GM21515 (cell line): ENCODE measurements at regions not wholly inside any gene's neighbourhood (a gene's known extent, or its start where the extent isn't known, plus 50 kb on each side); places are given as distances from the start of the nearest gene placed in this dataset.
"Not testable (repeated sequence)": the region's sequence is repeated elsewhere in the genome, so short reads cannot be mapped to it uniquely, and the experiment has no call there.

ENCODE experiments used
- ATAC-seq: cut with Tn5 transposase; IDR thresholded peaks from one replicate; pipeline ENCODE4 v1.9.1; 2021; ENCODE audit not compliant: unreplicated experiment

DNA sequence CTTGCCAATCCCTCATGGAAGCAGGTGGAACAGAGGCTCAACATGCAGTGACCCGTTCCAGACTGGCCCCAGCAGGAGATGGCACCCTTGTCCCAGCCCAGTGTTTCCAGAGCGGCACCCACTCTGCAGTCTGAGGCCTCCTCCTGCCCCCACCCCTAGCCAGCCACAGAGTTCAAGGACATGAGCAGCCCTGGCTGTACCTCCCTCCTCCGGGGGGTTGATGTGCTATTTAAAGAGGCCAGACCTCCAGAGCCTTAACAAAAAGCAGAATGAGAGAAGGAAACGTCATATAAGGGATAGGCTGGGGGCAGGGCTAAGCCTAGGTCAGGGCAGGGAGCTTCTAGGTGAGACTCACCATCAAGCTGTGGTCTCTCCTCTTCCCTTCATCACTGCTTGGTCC, 115.7 kb upstream of the NANOS1 start:
- no peak for ATAC-seq

DNA sequence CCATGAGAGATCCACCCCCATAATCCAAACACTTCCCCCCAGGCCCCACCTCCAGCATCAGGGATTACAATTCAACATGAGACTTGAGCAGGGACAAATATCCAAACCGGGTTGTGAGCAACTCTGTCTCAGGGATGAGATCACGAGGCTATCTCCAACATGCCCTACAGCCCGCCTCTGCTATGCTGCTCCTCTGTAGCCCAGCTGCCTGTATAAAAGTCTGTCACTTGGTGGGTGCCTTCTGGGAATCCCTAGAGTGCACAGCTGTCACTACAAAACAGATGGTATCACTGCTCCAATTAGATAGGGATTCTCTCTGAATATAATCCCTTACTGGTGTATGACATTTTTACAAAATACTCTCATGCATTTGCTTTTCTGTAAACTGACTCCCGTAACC, 114.9 kb upstream of the NANOS1 start:
- ATAC-seq = no peak

DNA sequence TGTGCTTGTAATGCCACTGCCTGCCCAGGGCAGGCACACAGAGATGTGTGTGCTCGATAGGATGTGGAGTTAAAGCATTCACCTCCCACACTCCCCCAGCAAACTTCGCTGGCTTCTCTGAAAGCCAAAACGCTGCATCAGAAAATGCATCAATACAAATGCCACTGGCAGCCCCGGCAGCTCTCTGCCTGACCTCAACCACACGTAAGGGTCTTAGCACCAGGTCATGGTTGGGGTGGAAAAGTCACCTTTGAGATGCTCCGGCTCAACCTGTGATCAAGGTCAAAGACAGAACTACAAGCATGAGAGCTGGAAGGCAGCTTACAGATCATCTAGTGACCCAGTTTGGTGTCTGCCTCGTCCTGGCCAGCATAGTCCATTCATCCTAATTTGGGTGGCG, 114.4 kb upstream of the NANOS1 start:
- no peak for ATAC-seq

DNA sequence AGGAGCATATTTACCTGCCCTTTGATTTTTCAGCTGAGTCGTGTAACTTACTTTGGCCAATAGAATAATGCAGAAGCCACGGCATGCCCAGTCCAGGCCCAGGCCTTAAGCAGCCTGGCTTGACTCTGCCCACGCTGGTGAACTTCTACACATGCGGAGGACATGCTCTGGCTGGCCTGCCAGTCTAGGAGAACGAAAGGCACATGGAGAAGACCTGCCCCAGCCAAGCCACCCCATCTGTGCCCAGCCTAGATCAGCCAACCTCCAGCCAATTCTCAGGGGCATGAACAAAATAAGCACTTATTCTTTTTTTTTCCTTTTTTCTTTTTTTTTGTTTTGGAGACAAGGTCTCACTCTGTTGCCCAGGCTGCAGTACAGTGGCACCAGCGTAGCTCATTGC, 112.7 kb upstream of the NANOS1 start:
- ATAC-seq = no peak

DNA sequence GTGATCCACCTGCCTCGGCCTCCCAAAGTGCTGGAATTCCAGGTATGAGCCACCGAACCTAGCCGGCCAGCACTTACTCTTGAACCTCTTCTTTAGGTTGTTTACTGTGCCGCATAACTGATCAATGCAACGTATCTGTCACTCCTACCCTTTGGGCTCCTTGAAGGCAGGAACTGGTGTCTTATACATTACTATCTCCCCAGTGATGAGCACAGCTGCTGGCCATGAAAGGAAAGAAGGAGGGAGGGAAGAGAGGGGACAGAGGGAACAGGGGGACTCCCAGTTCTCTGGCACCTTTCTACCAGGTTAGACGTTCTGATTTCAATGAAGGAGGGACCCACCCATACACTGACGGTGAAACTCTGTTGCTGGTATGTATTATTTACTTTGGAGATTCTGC, 111.8 kb upstream of the NANOS1 start:
- no peak for ATAC-seq

DNA sequence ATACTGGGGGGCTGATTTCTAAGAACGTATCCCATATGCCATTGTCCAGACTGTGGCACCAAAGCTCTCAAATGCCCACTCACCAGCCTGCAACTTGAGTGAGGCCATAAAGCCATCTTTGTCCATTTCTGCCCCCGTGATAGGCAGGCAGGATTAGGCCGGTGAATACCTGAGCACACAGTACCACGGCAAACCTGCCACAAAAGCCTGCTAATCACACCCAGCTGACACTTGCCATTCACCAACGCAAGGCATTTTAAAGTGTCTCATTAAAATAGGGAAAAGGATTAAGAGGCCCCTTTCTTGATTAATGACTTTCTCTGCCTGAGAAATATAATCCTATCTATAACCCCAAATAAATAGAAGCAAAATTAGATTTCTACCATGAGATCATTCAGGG, 111.4 kb upstream of the NANOS1 start:
- no peak for ATAC-seq

DNA sequence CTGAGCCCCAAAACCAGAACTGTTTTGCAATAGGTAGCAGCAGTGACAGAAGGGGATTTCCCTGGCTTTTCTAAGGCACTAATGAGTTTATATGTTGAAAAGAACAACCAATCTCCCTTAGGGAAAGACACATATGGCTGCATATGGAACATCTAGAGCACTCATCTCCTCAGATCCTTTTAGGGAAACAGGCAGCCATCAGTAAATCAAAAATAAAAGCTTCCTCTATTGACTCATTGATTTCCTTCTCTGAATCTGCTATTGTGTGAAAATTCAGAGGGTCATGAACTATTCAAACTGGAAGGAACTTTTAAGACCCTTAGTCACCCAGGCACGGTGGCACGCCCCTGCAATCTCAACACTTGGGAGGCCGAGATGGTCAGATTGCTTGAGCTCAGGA, 110.9 kb upstream of the NANOS1 start:
- no peak for ATAC-seq

DNA sequence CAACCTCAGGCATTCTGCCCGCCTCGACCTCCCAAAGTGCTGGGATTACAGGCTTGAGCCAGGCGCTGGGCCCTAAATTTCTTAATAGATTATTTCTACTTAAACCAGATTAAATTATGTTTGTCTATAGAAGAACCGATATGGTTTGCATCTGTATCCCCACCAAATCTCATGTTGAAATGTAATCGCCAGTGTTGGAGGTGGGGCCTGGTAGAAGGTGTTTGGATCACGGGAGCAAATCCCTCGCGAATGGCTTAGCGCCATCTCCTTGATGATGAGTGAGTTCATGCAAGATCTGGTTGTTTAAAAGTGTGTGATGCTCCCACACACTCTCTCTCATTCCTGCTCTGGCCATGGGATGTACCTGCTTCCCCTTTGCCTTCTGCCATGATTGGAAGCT, 109.3 kb upstream of the NANOS1 start:
- ATAC-seq = no peak

DNA sequence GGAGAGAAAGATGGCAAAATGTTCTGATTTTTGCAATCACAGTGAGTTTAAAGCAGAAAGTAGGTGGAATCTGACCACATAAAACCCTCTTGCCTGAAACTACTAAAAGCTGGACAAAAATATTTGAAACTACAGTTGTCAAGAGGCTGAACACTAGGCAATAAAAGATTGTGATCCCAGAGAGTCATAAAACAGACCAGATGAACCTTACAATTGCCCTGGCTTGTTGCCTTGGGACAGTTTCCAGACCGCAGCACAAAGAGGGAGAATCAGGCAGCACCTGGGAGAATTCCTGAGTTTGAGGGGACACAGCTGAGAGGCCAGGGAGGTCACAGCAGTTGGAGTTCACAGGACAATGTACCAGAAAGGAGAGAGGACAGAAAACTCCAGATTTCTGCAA, 107.3 kb upstream of the NANOS1 start:
- ATAC-seq = no peak

DNA sequence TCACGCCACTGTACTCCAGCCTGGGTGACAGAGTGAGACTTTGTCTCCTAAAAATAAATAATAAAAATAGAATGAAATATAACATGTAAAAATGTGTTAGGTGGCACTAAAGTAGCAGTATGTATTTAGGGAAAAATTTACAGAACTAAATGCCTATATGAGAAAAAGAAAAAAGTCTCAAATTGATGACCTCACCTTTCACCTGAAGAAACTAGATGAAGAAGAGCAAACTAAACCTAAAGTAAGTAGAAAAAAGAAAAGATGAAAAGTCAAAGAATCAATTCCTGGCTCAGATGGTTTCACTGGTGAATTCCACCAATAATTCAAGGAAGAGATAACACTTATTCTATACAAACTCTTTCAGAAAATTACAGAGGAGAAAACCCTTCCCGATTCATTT, 106.5 kb upstream of the NANOS1 start:
- ATAC-seq = no peak

DNA sequence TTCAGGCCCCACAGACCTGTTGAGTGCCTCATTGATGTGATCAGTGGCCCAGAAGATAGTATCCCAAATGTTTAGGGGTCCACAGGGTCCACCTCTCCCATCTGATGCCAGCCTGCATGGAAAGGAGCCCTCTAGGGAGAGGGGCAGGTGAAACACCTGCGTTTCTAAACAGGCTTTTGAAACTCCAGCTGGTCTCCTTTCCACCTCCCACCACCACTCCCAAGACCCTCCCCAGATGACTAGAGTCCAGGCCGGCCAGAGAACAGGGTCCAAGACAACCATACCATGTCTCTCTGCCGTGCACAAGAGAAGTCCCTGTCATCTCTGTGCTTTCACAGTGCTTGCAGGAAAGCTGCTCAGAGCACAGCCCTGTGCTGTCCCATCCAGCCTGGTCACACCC, 105.0 kb upstream of the NANOS1 start:
- ATAC-seq = no peak

DNA sequence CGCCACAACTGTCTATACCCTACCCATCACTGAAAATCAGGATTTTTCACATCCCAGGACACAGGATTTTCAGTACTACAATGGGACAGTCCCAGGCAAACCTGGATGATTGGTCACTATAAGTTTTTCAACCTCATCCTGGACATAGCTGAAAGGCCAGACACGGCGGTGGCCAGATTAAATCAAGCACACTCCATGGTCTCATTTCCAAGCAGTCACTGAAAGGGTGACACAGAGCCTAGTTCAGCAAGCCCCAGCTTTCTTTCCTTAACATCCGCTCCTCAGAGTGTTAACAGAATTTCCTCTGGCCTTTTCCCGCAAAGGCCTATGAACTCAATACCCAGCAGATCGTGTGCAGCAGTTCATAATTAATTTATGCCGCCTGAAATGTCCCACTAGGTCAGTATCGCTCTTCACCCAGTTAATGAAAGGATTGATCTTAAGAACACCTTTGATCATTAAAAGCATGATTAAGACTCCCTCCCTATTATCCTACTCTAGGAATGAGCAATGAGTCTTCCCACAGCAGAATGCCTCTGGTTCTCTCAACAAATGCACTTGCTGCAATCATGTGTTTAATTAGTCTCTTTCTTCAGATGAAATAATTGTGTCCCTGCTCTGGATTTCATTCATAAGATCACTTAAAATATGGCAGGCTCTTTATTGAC, 104.0 kb upstream of the NANOS1 start:
- no peak for ATAC-seq

DNA sequence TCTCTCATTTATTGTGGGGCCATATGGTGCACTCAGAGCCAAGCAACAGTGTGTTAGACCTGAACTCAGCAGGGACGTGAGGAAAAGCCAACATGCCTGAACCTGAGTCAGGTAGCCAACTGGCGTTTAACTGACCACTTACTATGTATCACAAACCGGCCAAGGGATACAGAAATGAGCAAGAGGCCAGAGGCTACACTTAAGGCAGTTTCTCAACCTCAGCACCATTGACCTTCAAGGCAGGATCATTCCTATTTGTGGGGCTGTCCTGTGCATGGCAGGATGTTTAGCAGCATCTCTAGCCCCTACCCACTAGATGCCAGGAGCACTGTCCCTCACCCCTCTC, 103.5 kb upstream of the NANOS1 start:
- no peak for ATAC-seq

DNA sequence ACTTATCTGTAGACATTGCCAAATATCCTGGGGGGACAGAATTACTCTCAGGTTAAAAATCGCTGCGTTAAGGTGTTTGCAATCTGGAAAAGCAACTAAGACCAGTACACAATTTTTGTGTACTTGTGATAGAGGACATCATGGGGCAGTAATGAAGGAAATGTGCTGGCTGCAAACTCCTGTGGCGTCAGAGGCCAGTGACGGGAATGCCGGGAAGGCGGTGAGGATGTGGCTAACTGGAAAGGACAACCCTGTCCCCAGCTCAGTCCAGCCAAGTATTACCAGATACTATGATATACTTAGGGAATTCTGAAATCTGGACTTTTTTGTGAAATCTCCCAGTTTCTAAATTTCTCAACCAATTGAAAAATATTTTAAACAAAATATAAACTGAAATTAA, 103.1 kb upstream of the NANOS1 start:
- no peak for ATAC-seq

DNA sequence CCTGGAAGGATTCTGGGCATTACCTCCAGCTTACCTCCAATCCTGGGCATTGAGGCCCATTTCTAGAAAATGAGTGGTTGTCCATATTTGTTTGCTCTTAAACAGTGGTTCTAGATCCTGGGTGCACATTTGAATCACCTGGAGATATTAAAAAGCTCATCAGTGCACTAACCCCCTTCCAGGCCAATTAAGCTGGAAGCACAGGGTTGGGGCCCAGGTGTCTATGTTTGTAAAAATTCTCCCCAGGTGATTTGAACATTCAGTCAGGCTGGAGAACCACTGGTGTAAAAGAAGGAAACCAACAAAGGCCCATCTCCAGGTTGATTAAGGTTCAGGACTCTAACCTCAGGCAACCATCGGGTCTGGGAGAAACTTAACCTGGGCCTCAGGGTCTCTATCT, 102.6 kb upstream of the NANOS1 start:
- no peak for ATAC-seq

DNA sequence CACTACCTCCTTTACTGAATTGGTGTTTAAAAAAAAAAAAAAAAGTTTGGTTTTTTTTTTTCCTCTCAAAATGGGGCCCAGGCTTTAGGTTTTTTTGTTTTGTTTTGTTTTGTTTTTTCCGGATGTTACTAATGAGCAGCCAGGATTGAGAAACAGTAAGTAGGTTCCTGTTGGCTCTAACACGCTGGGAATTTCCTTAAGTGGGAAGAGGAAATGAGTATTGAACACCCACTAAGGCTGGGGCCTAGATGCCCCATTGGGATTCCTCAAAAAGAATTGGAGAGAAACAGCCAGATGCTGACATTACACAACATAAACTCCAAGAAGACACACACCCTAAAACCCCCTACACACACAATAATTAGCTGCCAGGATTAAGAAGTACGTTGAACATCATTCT, 102.2 kb upstream of the NANOS1 start:
- ATAC-seq = no peak

DNA sequence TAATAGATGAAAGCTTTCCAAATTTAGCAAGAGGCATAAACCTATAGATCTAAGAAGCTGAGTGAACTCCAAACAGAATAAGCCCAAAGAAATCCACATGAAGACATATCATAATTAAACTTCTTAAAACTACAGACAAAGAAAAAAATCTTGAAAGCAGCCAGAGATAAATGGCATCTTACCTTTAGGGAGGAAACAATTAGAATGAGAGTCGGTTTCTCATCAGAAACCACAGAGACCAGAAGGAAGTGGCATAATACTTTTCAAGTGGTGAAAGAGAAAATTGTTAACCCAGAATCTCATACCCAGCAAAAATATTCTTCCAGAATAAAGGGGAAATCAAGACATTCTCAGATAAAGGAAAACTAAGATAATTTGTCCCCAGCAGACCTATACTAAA, 98.9 kb upstream of the NANOS1 start:
- no peak for ATAC-seq

DNA sequence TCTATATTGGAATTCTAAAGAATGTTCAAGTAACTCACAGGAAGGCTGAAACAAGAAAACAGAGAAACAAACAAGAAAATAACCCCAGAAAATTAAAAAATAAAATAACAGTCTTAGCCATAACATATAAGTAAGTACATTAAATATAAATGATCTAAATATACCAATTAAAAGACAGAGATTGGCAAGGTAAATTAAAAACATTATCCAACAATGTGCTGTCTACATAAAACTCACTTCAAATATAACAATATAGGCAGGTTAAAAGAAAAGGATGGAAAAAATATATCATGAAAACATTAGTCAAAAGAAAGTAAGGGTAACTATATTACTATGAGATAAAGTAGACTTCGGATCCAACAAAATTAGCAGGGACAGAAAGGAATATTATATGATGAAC, 98.1 kb upstream of the NANOS1 start:
- ATAC-seq = no peak

DNA sequence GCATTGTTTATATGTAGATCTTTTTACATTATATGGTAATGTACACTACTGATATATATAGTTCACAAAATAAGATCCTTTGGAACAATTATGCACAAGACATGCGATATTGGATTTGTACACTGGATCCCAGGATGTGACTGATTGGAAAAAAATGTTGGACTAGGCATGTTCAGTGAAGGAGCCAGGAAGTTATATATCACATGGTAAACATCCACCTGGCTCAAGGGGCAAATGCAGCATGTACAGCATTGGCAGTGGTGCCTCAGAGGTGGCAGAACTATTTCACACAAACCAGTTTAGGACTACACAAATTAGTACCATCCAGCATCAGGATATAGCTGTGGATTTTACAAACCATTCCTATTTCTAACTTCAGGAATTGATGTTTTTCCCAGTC, 97.4 kb upstream of the NANOS1 start:
- ATAC-seq = not testable (repeated sequence)

DNA sequence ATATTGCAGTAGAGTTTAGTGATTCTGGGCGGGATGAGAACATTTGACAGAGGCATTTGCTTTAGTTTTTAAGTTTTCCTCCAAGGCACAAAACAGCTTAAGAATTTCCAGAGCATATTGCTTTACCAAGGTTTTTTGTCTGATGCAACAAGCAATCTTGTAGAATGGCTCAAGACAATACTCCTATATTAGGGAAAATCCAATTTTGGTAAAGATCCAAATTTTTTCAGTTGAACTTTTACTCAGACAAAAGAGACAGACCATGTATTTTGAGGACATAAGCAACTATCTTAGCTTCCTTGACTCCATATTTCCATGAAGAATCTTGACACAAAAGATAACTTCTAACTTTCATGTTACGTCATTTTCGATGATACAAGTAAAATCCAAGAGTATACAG, 92.3 kb upstream of the NANOS1 start:
- no peak for ATAC-seq

DNA sequence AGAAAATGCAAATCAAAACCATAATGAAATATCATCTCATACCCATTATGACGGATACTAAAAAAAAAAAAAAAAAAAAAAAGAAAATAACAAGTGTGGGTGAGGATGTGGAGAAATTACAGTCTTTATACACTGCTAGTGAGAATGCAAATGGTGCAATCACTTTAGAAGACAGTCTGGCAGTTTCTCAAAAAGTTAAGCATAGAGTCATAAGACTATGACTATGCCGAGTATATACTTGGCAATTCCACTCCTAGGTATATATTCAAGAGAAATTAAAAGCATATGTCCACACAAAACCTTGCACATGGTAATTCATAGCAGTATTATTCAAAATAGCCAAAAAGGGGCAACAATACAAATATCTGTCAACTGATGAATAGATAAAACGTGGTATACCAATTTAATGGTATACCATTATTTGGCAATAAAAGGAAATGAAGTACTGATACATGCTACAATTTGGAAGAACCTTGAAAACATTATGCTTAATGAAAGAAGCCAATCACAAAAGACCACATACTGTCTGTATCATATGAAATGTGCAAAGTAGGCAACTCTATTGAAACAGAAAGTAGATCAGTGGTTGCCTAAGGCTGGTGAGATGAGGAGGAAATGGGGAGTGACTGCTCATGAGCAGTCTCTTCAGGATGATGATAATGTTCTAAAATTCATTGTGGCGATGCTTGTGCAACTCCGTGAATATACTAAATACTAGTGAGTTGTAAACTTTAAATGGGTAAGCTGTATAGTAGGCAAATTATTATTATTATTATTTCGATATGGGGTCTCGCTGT, 90.1 kb upstream of the NANOS1 start:
- ATAC-seq = no peak

DNA sequence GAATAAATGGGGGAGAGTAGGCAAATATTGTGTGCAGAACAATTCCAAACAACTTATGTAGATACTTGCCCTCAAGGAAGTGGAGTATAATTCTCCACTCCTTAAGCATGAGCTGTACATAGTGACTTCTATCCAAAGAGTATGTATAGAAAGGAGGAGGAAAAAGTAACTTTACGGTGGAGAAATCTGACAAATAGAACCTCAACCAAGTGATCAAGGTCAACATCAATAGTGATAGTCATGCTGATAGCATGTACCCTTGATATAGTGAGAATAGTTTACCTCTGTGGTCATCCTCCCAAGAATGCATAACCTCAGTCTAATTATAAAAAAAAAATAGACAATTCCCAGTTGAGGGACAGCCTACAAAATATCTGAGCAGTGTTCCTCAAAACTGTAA, 89.1 kb upstream of the NANOS1 start:
- no peak for ATAC-seq

DNA sequence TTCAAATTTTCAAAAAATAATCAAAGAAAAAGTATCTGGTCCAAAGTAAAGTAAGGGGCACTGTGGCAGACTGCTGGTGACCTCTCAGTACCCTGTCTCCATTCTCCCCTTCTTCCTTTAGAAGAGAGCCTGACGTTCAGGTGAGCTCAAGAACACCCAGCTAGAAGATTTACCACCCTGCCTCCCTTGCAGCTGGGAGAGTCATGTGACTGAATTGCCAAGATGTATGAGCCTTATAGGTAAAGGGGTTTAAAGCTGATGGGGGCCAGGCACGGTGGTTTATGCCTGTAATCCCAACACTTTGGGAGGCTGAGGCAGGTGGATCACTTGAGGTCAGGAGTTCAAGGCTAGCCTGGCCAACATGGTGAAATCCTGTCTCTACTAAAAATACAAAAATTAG, 86.3 kb upstream of the NANOS1 start:
- ATAC-seq = no peak
